Umbilical cord (tissue), 1 donor: ENCODE measurements at regions not wholly inside any gene's neighbourhood (a gene's known extent, or its start where the extent isn't known, plus 50 kb on each side); places are given as distances from the start of the nearest gene placed in this dataset.
"Not testable (repeated sequence)": the region's sequence is repeated elsewhere in the genome, so short reads cannot be mapped to it uniquely, and the experiment has no call there.

Experiments
- DNase-seq: peaks from one replicate; pipeline ENCODE4 v3.0.0-alpha.2; 2015; ENCODE audit warnings: low spot score

- not testable (repeated sequence) for DNase-seq
Measured at GRCh38 chr16:16561532-16561931, 182.6 kb downstream of the NPIPA7 start.

DNA sequence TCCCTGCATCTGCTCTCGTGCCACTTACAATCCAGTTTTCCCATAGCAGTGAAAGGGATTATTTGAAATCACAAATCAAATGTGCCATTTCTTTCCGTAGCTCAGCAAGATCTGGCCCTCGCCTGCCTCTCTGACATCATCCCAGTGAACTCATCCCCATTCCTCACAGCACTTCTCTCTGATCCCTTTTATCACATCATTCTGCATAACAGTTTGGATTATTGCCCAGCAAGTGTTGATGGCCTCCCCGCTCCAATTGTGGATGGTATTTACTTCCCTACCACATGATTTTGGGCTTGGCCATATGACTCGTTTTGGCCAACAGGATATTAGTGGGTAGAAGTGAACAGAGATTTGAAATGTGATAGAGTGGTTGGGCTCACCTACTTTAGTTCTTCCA is 185.0 kb downstream of the NPIPA7 start:
- DNase-seq: not testable (repeated sequence)

GRCh38 chr16:16565326-16565725 is 186.4 kb downstream of the NPIPA7 start:
- DNase-seq: not testable (repeated sequence)

- not testable (repeated sequence) for DNase-seq
Measured at GRCh38 chr16:16570055-16570454, 191.1 kb downstream of the NPIPA7 start.

GRCh38 chr16:16570874-16571273 is 191.9 kb downstream of the NPIPA7 start:
- DNase-seq: not testable (repeated sequence)

GRCh38 chr16:16572130-16572774 is 193.3 kb downstream of the NPIPA7 start:
- not testable (repeated sequence) for DNase-seq

DNA sequence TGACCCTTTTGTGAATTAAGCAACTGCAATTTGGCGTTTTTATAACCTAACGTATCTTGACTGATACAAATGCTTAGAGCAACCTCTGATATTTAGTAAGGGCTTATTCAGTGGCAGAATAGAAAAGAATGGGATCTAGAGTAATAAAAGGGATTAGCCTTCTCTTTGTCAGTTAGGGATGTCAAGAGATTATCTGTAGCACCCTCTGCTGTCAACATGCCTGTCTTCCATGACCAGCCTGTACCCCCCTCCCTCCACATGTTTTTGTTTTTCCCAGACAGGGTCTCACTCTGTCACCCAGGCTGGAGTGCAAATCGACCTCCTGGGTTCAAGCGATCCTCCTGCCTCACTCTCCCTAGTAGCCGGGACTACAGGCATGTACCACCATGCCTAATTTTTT is 198.1 kb downstream of the NPIPA7 start:
- DNase-seq: not testable (repeated sequence)

- DNase-seq: no peak
Measured at GRCh38 chr16:16578701-16579100, 199.8 kb downstream of the NPIPA7 start.

- not testable (repeated sequence) for DNase-seq
Measured at GRCh38 chr16:16582916-16583315, 204.0 kb downstream of the NPIPA7 start.

DNA sequence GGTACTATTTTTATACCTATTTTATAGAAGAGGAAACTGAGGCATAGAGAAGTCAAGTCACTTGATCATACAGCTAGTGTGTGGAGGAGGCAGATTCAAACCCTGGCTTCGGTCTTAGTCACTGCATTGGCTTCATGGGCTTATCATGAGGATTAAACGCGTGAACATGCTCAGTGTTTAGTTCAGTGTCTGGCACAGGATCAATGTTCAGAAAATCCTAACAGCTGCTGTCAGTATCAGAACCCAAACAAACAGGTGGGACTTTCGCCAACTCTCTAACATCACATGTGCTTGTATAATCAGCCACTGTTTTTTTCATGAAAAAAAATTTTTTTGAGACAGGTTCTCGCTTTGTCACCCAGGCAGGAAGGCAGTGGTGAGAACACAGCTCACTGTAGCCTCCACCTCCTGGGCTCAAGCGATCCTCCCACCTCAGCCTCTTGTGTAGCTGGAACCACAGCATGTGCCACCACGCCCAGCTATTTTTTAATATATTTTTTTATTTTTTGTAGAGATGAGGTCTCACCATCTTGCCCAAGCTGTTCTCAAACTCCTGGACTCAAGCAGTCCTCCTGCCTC is 207.2 kb downstream of the NPIPA7 start:
- DNase-seq: not testable (repeated sequence)

DNA sequence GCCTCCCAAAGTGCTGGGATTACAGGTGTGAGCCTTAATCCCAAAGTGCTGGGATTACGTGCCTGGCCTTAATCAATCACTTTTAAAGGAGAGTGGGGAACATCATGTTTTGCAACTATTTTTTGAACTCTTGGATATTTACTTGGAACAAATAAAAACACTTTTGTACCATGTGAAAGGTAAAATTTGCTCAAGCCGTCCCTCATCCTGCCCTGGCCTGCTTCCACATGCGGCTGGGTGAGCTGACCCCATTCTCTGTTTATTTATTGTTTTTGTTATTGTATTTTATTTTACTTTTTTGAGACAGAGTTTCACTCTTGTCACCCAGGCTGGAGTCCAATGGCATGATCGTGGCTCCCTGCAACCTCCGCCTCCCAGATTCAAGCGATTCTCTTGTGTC is 208.0 kb downstream of the NPIPA7 start:
- not testable (repeated sequence) for DNase-seq

GRCh38 chr16:16588436-16588835 is 209.5 kb downstream of the NPIPA7 start:
- DNase-seq: not testable (repeated sequence)

DNA sequence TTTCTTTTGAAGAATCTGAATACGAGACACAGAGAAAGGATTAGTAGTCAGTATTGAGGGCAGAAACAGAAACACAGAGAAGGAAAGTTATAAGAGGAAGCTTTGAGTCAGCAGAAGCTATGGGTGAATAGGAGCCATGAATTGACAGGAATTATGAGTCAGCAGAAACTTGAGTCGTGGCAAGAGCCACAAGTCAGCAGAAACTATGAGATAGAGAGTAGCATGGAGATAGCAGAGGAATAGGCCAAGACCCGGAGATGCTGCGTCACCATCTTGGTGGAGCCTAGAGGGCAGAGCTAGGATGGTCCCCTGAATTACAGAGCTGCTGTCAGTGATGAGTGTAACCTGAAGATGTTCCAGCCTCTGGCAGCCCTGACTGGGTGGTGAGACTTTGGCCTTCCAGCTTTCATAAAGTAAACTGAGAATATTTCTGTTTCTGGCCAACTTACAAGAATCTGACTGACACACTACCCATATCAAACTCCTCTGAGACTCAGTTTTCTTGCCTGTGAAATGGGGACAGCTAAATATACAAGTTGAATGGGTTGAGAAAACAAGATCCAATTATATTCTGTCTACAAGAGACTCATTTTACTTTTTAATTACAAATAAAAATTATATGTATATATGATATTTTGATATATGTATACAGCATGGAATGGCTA is 211.8 kb downstream of the NPIPA7 start:
- not testable (repeated sequence) for DNase-seq

GRCh38 chr16:16593156-16593863 is 214.4 kb downstream of the NPIPA7 start:
- DNase-seq: not testable (repeated sequence)

DNA sequence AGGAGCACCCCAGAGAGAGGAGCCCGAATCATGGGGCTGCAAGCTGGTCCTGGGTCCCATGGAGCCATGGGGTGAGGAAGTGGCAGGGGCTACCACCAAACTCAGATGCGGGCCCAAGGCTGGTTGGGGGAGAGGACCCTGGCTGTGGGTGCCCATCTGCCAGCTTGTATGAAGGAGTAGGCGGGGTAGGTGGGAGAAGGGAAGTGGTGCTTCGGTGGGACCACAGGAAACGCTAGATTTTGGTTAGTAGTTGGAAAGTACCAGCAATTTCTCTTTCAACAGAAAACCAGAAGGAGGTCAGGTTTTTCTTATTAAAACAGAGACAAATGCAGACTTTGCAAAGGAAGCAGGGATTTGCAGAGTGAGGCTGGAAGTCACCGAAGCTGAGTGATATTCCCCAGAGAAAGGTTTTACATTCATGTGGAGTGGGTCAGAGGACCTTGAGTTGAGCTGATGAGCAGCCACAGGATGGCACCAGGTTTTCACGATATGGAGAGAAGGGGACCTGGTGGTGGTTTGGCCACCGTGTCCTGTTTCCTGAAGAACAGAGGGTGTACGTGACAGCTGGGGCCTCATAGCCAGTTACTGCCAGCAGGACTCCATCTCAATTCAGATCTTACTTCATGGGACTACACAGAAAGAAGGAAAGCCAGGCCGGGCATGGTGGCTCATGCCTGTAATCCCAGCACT is 216.2 kb downstream of the NPIPA7 start:
- not testable (repeated sequence) for DNase-seq

DNA sequence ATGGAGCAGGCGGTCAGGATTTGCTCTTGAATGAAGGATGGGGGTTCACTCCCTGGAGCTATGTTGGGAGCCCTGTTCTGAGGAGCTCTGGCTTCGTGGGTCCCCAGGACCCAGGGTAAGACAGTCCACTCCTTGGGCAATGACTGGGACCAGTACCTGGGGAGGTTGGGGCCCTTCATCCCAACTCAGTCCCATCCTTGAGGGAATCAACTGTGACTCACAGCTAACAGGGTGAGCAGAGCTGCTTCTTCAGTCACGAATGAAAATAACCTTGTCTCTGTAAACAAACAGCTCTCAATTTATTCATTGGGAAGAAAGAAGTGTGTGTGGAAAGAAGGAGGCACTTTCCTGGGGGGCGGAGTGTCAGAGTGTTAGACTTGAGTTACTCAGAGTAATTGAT is 222.3 kb downstream of the NPIPA7 start:
- not testable (repeated sequence) for DNase-seq

DNA sequence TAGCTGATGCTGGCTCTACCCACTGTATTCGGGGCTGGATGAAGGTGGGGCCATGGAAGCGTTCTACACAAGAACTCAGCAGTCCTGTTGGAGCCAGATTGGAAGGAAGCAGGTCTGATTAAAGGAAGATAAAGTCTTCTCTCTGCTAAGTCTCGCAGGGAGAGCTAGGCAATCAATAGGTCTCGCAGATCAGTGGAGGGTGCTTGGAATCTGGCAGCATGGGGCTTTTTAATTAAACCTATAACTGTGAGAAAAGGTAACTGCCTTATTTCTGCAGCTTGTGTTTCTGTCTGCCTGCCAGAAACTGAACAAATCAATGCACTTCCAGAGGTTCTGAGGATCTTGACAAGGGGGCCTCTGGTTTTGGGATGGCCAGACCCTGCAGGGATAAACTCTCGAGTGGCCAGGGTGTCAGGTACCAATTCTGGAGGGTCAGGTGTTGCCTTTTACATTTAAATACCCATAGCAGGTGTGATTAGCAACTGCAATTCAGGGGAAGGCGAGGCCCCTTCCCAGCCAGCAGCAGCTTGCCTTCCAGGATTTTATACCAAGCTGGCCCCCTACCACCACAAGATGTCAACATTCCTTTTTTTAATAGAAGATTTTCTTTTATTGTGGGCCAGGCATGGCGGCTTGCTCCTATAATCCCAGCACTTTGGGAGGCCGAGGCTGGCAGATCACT is 228.6 kb downstream of the NPIPA7 start:
- not testable (repeated sequence) for DNase-seq

- DNase-seq: not testable (repeated sequence)
Measured at GRCh38 chr16:16609627-16610026, 230.7 kb downstream of the NPIPA7 start.

DNA sequence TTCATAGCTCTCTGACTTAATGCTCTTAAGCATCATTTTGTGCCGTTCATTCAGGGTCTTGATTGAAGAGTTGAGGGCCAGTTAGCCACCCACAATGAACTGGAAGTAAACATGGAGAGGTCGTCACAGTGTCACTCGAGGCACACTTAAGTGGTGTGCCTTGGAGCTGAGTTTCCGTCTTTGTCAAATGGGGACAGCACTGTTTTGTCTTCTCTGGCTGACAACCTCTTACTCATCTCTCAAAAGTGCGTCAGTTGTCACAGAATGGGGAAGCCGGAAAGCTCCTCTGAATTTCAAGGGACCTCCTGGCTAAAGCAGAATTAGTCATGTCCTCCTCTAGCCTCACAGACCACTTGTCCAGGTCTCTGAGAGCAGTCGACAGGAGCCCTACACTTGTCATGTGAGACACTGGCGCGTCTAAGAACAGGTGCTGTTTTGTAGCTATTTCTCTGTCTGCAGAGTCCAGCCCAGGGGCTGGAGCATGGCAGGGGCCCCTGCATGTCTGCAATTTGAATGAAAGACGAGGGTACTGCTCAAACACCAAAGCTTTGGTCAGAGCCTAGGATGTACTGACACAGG is 231.5 kb downstream of the NPIPA7 start:
- not testable (repeated sequence) for DNase-seq

DNA sequence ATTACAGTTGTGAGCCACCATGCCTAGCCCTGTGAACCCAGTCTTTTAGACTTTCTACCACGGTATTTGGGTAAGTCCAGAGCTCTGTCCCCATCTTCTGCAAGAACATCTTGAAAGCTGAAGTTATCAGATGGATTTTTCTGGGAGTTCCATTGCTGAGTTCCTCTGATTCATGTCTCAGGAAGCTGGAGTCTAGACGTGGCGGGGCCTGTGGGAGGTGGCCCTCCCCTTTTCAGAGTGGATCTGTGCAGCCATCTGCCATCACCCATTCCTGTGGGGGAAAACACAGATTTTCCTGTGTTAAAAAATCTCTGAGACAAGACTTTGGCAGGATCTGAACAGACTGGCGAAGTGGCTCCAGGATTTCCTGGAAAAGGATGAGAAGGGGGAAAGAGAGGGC is 234.3 kb downstream of the NPIPA7 start:
- DNase-seq: not testable (repeated sequence)

DNA sequence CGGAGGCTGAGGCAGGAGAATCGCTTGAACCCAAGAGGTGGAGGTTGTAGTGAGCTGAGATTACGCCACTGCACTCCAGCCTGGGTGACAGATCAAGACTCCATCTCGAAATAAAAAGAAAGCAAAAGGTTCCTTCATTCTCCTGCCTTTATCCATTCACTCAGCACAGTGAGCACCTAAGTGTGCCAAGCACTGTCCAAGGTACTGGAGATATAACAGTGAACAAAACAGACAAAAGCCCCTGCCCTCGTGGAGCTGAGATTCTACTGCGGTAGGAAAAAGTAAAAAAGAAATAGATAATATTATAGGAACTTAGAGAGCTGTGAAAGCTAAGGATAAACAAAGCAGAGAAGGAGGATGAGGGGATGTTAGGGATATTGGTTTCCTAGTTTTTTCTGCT is 235.5 kb downstream of the NPIPA7 start:
- DNase-seq: not testable (repeated sequence)
